ENCODE measurements at regions not wholly inside any gene's neighbourhood (a gene's known extent, or its start where the extent isn't known, plus 50 kb on each side); places are given as distances from the start of the nearest gene placed in this dataset.

GRCh38 chr5:130502702-130503101 lies 598.4 kb downstream of the CHSY3 start:
- no peak for TF ChIP-seq CTCF (IDR thresholded peaks at IDR 0.05)
- TF ChIP-seq EP300 (IDR thresholded peaks at IDR 0.05), result no peak
- TF ChIP-seq POLR2A (IDR thresholded peaks at IDR 0.05), result no peak
